ENCODE measurements at regions not wholly inside any gene's neighbourhood (a gene's known extent, or its start where the extent isn't known, plus 50 kb on each side); places are given as distances from the start of the nearest gene placed in this dataset.

GRCh38 chr5:139733698-139734538, 61.7 kb upstream of the PSD2 start:
- Histone ChIP-seq H2AFZ (ENCODE audit: low read depth, low read length) (peak overlapping the region; percentile 5), H3K36me3 (ENCODE audit: insufficient read depth, low read length) (no peaks in the 10 kb centered on the region), H3K27me3 (ENCODE audit: insufficient read depth, low read length) (no peaks in the 10 kb centered on the region), H3K4me1 (ENCODE audit: insufficient read depth, low read length) (peaks cover 7% of the 10 kb centered on the region), H3K4me3 (ENCODE audit: low read length) (no peak overlapping the region), H3K9me3 (ENCODE audit: low read length) (no peaks in the 10 kb centered on the region)

- Histone ChIP-seq H3K4me1 (ENCODE audit: insufficient read depth, low read length) (peaks cover 7% of the 10 kb centered on the region), H3K27me3 (ENCODE audit: insufficient read depth, low read length) (no peaks in the 10 kb centered on the region), H3K9me3 (ENCODE audit: low read length) (no peaks in the 10 kb centered on the region), H3K4me3 (ENCODE audit: low read length) (no peak overlapping the region), H2AFZ (ENCODE audit: low read depth, low read length) (peak overlapping the region; percentile 5), H3K36me3 (ENCODE audit: insufficient read depth, low read length) (no peaks in the 10 kb centered on the region)
Measured at GRCh38 chr5:139734539-139734916, 61.1 kb upstream of the PSD2 start.

GRCh38 chr5:139738193-139739149, 57.1 kb upstream of the PSD2 start:
- Histone ChIP-seq H3K4me3 (ENCODE audit: low read length) (no peak overlapping the region), H3K27me3 (ENCODE audit: insufficient read depth, low read length) (no peaks in the 10 kb centered on the region), H3K36me3 (ENCODE audit: insufficient read depth, low read length) (no peaks in the 10 kb centered on the region), H3K4me1 (ENCODE audit: insufficient read depth, low read length) (peaks cover 7% of the 10 kb centered on the region), H3K9me3 (ENCODE audit: low read length) (no peaks in the 10 kb centered on the region), H2AFZ (ENCODE audit: low read depth, low read length) (no peak overlapping the region)

GRCh38 chr5:139739150-139739974, 56.2 kb upstream of the PSD2 start:
- H3K4me3 ChIP-seq (ENCODE audit: low read length): no peak overlapping the region

GRCh38 chr5:139740138-139740991, 55.2 kb upstream of the PSD2 start:
- H3K36me3 ChIP-seq (ENCODE audit: insufficient read depth, low read length): no peaks in the 10 kb centered on the region
- no peaks in the 10 kb centered on the region for H3K9me3 ChIP-seq (ENCODE audit: low read length)
- H3K4me3 ChIP-seq (ENCODE audit: low read length): no peak overlapping the region
- H3K4me1 ChIP-seq (ENCODE audit: insufficient read depth, low read length): peaks cover 3% of the 10 kb centered on the region
- no peak overlapping the region for H2AFZ ChIP-seq (ENCODE audit: low read depth, low read length)
- H3K27me3 ChIP-seq (ENCODE audit: insufficient read depth, low read length): no peaks in the 10 kb centered on the region

More at GRCh38 chr5:139739150-139739974, 56.2 kb upstream of the PSD2 start:
- Histone ChIP-seq H3K27me3 (ENCODE audit: insufficient read depth, low read length) (no peaks in the 10 kb centered on the region), H2AFZ (ENCODE audit: low read depth, low read length) (no peak overlapping the region), H3K9me3 (ENCODE audit: low read length) (no peaks in the 10 kb centered on the region), H3K4me1 (ENCODE audit: insufficient read depth, low read length) (peaks cover 3% of the 10 kb centered on the region), H3K36me3 (ENCODE audit: insufficient read depth, low read length) (no peaks in the 10 kb centered on the region)

GRCh38 chr5:139740992-139741672, 54.5 kb upstream of the PSD2 start:
- Histone ChIP-seq H3K9me3 (ENCODE audit: low read length) (no peaks in the 10 kb centered on the region), H3K36me3 (ENCODE audit: insufficient read depth, low read length) (no peaks in the 10 kb centered on the region), H3K4me3 (ENCODE audit: low read length) (no peak overlapping the region), H2AFZ (ENCODE audit: low read depth, low read length) (no peak overlapping the region), H3K27me3 (ENCODE audit: insufficient read depth, low read length) (no peaks in the 10 kb centered on the region), H3K4me1 (ENCODE audit: insufficient read depth, low read length) (peaks cover 10% of the 10 kb centered on the region)

GRCh38 chr5:139741823-139742172, 53.8 kb upstream of the PSD2 start:
- H3K4me1 ChIP-seq (ENCODE audit: insufficient read depth, low read length): peaks cover 15% of the 10 kb centered on the region

GRCh38 chr5:139742173-139742903, 53.3 kb upstream of the PSD2 start:
- Histone ChIP-seq H3K4me3 (ENCODE audit: low read length) (no peak overlapping the region), H3K27me3 (ENCODE audit: insufficient read depth, low read length) (peaks cover 7% of the 10 kb centered on the region), H3K9me3 (ENCODE audit: low read length) (no peaks in the 10 kb centered on the region), H3K4me1 (ENCODE audit: insufficient read depth, low read length) (peaks cover 21% of the 10 kb centered on the region), H2AFZ (ENCODE audit: low read depth, low read length) (no peak overlapping the region), H3K36me3 (ENCODE audit: insufficient read depth, low read length) (no peaks in the 10 kb centered on the region)

More at GRCh38 chr5:139741823-139742172, 53.8 kb upstream of the PSD2 start:
- Histone ChIP-seq H2AFZ (ENCODE audit: low read depth, low read length) (no peak overlapping the region), H3K9me3 (ENCODE audit: low read length) (no peaks in the 10 kb centered on the region), H3K36me3 (ENCODE audit: insufficient read depth, low read length) (no peaks in the 10 kb centered on the region), H3K4me3 (ENCODE audit: low read length) (no peak overlapping the region), H3K27me3 (ENCODE audit: insufficient read depth, low read length) (peaks cover 1% of the 10 kb centered on the region)

- no peak overlapping the region for H3K4me3 ChIP-seq (ENCODE audit: low read length)
- H3K27me3 ChIP-seq (ENCODE audit: insufficient read depth, low read length): peaks cover 15% of the 10 kb centered on the region
- no peaks in the 10 kb centered on the region for H3K9me3 ChIP-seq (ENCODE audit: low read length)
- H3K4me1 ChIP-seq (ENCODE audit: insufficient read depth, low read length): peaks cover 29% of the 10 kb centered on the region
- H2AFZ ChIP-seq (ENCODE audit: low read depth, low read length): no peak overlapping the region
- no peaks in the 10 kb centered on the region for H3K36me3 ChIP-seq (ENCODE audit: insufficient read depth, low read length)
Measured at GRCh38 chr5:139743001-139743771, 52.4 kb upstream of the PSD2 start.

GRCh38 chr5:139743804-139744203, 51.8 kb upstream of the PSD2 start:
- Histone ChIP-seq H2AFZ (ENCODE audit: low read depth, low read length) (no peak overlapping the region), H3K4me1 (ENCODE audit: insufficient read depth, low read length) (peaks cover 35% of the 10 kb centered on the region), H3K9me3 (ENCODE audit: low read length) (no peaks in the 10 kb centered on the region), H3K4me3 (ENCODE audit: low read length) (no peak overlapping the region), H3K27me3 (ENCODE audit: insufficient read depth, low read length) (peaks cover 20% of the 10 kb centered on the region), H3K36me3 (ENCODE audit: insufficient read depth, low read length) (no peaks in the 10 kb centered on the region)
